SKM-1 (cell line): ENCODE measurements at regions not wholly inside any gene's neighbourhood (a gene's known extent, or its start where the extent isn't known, plus 50 kb on each side); places are given as distances from the start of the nearest gene placed in this dataset.
"Not testable (repeated sequence)": the region's sequence is repeated elsewhere in the genome, so short reads cannot be mapped to it uniquely, and the experiment has no call there.

Experiments used
- DNase-seq: peaks from one replicate; lab custom pipeline; 2025; ENCODE audit not compliant: unreplicated experiment; lab: John Stamatoyannopoulos, UW

DNA sequence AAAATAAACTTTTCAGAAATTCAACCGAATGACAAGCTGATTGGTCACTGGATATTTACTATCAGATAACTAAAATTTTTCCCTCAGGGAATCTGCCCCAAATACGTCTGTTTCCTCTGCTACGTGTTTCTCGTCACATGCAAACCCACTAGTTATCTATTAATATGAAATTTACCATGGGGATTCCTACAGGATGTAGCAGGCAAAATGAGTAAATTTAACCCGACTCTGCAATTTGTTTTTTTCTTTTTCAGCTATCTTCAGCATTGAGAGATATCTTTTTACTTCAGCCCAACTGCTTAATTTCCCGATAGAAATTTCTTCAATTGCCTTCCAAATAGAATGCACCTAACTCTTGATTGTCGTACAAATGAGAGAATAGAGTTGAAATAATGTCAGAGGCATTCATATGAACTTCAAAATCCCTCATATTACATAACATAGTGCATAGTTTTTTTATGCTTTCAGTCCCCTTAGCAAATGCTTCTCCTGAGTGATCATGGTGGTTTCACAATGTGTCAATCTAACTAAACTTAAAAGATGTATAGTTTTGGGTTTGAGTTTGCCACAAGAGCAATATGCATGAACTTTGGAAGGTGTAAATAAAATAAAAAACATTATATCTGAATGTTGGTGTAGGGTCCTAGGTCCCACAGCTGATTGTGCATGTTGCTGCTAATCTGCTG, 913.1 kb upstream of the GRIA3 start:
- DNase-seq = no peak

DNA sequence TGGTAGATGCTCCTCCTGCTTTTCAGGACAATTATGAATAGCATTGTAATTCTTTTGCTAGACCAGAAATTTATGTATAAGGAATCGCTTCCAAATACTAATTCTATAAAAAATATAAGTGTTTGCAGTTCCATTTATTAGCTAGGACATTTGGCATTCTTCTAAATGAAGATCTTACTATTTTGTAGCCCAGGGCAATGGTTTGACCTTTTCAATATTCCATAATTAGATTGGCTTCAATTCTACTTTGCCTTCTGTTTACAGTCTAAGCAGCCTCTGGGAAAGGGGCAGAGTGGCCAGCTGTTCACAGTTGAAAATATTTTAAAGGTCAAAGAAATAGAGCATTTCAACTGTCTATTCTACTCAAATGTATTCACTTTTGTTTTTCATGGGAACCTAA, 912.1 kb upstream of the GRIA3 start:
- no peak for DNase-seq

DNA sequence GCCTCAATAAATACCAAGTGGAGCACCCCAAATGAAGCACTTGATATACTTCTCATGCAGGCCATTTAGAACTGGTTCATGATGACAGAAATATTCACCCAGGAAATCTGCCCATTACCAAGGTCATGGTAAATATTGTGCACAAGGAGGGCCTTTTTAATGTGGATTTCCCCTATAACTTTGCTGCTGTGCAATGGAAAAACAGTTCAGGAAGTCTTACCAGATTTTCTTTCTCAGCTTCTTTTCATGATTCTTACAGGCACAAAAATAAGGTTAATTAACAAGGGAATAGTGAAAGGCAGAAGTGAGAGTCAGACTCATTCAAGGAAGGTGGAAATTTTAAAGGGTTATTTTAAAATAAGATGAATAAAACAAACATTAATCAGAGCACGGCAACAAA, 904.3 kb upstream of the GRIA3 start:
- no peak for DNase-seq

DNA sequence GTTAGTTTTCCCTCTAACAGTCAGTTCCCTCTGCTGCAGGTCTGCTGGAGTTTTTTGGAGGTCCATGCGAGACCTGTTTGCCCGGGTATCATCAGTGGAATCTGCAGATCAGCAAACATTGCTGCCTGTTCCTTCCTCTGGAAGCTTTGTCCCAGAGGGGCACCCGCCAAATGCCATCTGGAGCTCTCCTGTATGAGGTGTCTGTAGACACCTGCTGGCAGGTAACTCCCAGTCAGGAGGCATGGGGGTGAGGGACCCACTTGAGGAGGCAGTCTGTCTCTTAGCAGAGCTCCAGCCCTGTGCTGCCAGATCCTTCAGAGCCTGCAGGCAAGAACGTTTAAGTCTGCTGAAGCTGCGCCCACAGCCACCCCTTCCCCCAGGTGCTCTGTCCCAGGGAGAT, 884.3 kb upstream of the GRIA3 start:
- DNase-seq = not testable (repeated sequence)

DNA sequence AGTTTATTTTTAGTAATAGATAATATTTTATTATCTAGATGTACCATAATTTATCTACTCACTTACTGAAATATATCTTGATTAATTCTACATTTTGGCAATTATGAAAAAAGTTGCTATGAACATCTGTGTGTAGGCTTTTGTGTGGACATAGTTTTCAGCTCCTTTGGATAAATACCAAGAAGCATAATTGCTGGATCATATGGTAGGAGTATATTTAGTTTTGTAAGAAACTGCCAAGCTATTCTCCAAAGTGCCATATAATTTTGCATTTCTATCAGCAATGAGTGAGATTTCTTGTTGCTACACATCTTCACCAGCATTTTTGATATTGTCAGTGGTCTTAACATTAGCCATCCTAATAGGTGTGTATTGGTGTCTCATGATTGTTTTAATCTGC, 882.6 kb upstream of the GRIA3 start:
- no peak for DNase-seq

DNA sequence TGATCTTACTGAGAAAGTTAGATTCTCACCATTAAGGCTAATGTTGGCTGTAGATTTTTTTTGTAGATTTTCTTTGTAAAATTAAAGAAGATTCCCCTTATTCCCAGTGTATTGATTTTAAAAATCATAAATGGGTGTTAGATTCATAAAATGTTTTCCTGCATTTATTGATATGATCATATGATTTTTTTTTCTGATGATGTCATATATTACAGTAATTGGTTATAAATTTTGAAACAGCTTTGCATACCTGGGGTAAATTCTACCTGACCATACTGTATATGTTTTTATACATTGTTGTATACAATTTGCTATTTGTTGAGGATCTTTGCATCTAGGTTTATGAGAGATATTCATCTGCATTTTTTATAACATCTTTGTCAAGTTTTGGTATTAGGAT, 880.3 kb upstream of the GRIA3 start:
- no peak for DNase-seq

DNA sequence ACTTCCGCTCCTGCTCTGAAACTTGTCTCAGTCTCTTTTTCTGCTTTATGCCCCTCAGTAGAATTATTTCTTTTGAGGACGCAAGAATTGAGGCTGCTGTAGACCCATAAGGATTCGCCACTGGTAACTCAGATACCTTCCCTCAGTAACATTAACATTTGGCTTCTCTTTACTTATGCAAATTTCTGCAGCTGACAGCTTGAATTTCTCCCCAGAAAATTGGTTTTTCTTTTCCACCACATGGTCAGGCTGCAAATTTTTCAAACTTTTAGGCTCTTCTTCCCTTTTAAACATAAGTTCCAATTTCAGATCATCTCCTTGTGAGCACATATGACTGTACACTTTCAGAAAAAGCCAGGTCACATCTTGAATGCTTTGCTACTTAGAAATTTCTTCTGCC, 839.3 kb upstream of the GRIA3 start:
- DNase-seq = no peak

DNA sequence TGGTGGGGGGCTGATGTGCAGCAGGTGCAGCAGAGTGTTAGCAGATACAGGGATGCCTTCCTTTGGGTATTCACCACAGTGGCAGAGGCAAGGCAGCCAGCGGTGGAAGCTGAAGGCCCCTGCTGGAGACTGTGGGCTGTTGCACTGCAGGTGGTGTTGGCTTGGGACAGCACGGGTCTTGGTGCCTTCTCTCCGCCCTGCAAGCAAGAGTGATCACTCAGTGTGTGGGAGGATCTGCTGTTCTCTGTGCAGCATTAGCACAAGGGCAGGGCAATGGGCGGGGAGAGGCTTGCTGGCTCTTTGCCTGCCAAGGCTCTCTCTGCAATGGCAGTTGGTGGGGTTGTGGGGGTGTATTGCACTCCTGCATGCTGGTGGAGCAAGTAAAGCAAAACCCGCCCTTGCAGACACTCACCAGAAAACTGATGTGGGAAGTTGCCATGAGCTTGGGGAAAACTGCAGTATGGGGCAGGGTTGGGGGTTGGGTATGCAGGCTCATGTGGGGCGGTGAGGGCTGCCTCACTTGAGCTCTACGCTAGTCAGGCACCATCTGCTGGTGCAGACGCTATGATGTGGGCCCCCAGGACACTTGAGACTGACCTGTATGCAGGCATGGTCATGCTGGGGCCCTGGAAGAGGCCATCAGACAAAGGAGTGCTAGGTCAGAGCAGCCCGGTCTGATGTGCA, 820.8 kb upstream of the GRIA3 start:
- no peak for DNase-seq

DNA sequence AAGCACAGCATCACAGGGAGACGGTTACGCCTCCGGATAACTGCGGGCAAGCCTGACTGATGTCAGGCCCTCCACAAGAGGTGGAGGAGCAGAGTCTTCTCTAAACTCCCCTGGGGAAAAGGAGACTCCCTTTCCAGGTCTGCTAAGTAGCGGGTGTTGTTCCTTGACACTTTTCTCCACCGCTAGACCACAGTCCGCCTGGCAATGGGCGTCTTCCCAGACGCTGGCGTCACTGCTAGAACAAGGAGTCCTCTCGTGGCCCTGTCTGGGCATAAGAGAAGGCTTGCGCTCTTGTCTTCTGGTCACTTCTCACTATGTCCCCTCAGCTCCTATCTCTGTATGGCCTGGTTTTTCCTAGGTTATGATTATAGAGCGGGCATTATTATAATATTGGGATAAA, 808.5 kb upstream of the GRIA3 start:
- not testable (repeated sequence) for DNase-seq

DNA sequence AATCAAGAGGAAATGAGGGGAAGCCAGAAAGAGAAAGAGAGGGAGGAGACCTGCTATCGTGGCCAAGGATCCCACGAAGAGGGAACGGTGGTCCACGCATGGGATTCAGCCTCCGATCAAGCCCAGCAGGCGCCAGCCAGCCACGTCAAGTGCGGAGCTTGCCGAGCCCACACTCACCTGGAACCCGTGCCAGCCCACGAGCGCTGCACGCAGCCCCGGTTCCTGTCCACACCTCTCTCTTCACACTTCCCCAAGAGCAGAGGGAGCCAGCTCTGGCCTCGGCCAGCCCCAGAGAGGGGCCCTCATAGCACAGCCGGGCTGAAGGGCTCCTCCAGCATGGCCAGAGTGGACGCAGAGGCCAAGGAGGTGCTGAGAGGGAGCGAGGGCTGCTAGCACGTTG, 795.1 kb upstream of the GRIA3 start:
- no peak for DNase-seq

DNA sequence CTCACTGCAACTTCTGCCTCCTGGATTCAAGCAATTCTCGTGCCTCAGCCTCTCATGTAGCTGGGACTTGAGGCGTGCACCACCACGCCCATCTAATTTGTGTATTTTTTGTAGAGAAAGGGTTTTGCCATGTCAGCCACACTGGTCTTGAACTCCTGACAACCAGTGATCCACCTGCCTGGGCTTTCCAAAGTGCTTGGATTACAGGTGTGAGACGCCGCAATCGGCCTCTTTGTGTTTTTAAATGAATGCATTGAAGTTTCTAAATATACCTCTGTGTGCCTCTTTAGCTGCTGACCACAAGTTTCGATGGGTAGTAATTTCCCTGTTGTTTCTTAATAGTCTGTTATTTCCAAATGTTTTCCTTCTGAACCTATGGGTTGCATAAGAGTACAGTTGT, 765.3 kb upstream of the GRIA3 start:
- no peak for DNase-seq

DNA sequence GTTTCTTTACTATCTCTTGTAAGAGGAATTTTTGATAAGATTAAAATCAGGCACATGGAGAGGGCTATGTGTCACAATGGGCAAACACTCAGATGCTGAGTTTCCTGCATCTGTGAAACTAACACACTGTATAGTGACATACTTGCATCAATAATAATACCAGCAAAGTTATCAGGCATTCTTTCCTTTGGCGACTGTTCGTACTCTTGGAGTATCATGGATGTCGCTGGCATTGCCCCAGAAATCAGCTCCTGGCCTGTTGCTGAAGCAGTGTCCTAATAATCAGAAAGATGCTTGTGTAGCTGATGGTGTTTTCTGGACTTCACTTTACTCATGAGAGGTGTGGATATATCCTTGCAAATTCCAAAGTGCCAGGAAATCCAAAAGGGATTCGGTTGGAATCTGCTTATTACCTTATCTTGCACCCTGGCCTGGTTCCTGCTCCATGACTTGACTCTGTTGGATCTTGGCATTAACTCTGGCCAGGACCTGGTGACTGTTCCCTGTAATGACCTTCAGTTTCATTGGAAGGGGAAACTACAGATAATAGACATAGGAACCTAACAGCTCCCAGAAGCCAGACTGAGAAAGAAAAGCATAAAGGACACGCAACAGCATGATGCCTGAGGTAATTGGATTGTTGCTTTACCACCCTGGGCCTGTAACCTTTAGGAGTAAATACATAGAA, 762.5 kb upstream of the GRIA3 start:
- no peak for DNase-seq

DNA sequence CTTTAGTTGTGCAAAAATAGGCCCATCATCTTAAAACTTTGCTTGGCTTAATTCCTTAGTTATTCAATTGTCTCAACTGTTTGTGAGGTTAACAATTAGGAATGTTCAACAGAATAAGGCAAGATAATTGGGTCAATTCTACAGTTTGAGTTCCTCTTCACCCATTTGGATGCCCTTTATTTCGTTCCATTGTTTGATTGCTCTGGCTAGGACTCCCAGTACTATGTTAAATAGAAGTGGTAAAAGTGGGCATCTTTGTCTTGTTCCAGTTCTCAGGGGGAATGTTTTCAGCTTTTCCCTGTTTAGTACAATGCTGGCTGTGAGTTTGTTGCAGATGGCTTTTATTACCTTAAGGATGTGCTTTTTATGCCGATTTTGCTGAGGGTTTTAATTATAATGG, 761.5 kb upstream of the GRIA3 start:
- no peak for DNase-seq

DNA sequence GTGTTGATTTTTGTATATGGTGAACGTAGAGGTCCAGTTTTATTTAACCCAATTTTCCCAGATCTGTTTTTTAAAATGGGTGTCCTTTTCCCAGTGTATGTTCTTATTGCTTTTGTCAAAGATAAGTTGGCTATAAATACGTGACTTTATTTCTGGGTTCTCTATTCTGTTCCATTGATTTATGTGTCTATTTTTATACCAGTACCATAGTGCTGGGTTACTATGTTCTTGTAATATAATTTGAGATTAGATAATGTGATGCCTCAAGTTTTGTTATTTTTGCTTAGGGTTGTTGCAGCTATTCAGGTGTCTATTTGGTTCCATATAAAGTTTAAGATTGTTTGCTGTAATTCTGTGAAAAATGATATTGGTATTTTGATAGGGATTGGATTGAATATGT, 749.1 kb upstream of the GRIA3 start:
- no peak for DNase-seq

DNA sequence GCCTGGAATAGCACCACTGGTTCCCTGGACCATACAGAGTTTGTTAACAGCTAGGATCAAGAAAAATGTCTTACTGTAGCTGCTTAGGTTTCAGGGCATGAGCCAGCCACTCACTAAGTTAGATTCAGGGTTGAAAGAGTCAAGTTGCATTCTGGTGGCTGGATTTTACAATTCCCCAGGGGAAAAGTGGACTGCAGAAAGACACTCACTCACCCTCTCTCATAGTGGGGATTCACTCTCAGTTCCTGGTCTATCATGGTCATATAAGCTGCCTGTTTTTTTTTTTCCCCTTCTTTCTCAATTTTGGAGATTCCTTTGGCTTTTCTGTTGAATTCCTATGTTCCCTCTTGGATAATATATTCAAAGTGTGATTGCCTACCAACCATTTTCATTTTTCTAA, 744.2 kb upstream of the GRIA3 start:
- DNase-seq = no peak

DNA sequence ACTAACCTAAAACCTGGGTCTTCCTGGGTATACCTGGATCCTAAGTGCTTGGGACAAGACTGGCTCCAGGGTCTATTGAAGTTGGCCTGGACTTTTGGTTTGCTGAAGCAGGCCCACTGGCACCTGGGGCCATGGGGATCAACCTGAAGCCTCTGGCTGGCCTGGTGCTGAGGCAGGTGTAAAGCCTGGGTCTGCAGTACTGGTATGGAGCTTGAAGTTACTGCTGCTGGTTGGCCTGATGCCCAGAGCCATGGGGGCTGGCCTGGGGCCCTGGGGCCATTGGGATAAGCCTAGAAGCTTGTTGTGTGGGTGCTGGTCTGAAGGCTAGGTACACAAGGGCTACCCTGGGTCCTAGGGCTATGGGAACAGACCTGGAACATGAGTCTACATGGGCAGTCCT, 743.2 kb upstream of the GRIA3 start:
- no peak for DNase-seq

DNA sequence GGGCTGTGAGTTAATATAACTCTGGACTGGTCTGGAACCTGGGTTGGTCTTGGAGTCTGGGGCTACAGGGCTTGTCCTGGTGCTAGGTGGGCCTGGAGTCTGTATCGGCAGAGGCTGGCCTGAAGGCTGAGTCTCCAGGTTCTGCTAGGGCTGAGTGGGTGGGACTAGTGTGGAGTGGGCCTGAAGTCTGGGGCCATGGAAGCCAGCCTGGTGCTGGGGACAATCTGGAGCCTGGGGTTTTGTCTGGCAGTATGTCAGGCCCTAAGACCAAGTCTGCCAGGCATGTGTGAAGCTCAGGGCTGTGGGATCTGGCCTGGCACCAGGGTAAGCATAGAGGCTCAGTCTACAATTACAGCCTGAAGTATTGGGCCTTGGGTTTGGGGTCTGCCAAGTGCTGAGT, 742.6 kb upstream of the GRIA3 start:
- DNase-seq = no peak

DNA sequence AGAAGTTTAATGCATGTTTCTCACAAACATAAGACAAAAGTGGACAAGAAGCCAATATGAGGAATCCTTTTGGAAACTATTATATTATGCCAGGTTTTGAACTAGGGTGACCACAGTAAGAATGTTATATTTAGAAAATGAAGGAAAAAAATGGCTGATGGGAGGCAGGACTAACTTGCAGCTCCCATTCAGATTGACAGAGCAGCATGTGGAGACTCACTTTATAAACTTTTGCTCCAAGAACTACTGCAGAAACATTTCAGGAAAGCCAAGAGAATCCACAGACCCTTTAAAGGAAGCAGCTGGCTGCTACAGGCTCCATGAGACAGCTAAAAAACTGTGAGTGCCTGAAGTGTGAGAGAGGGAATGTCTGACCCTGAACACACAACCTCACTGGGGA, 738.6 kb upstream of the GRIA3 start:
- DNase-seq = no peak

DNA sequence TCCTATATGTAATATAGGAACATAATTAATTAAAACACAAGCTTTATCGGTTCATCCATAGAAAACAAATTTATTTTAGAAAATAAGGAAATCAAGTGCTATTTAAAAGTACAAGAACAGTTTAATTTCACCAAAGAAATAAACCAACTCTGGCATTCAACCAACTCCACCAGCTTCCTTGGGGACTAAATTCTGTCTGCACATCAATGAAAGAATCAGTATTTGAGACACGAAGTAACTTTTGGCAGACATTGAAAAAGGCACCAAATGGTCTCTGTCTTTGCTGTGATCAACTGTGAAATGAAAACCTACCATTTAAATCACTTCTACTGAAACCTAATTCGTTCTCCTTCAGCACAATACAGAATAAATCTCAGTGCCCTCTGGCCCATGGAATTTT, 719.7 kb upstream of the GRIA3 start:
- DNase-seq = no peak

DNA sequence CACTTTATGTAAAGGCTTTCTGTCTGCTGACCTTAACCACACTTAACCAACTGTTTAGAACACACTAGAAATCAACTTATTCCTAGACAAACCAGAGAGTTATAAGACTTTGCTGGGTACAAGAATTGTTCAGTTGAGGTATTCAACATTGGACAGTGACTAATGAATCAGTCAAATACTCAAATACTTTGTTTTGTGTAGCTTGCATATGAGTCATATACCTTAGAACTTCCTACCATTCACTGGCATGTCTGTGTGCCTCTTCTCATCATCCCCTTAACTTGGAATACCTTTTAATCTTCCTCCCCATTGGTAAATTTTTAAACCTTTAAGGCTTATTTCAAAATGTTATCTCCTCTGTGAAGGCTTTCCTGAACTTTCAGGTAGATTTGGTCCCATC, 708.8 kb upstream of the GRIA3 start:
- DNase-seq = no peak

DNA sequence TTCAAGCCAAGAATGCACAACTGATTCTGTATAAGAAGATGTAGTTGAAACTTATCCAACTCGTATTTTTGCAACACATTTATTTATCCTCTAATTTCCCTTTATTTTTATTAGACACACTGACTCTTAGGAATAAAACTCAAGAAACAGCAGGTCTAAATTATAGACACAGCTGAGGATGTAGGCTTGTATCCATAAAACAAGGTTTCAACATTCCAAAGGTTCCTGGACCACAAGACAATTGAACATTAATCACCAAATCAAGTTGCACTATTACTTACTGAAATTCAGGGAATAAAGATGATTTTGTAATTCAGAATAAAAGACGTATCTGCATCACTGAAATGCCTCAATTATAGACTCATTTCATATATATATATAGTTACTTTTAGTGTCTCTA, 683.5 kb upstream of the GRIA3 start:
- DNase-seq = no peak

DNA sequence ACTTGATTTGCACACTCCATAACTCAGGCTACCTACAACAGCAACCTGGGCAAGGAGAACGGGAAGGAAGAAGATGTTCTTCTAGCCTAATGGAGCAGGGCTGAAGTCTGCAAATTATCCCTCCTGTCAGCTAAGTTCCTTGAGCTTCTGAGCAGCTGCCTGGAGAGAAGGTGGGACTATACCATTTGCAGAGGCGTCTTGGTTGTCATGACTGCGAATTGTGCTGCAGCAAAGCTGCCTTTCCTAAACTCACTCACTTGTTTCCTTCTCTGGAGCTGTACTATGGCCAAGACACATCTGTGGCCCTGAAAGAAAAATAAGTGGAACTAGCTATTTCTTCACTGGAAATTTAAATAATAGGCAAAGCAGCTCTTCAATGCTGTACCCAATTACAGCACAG, 682.4 kb upstream of the GRIA3 start:
- no peak for DNase-seq

DNA sequence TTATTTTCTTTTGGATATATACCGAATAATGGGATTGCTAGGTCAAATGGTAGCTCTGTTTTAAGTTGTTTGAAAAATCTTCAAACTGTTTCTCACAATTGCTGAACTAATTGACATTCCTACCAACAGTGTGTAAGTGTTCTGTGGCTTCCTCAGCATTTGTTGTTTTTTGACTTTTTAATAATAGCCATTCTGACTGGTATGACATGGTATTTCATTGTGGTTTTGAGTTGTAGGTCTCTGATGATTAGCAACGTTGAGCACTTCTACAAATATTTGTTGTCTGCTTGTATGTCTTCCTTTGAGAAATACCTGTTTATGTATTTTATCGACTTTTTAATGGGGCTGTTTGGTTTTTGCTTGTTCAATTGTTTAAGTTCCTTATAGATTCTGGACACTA, 680.1 kb upstream of the GRIA3 start:
- no peak for DNase-seq
